ENCODE measurements at regions not wholly inside any gene's neighbourhood (a gene's known extent, or its start where the extent isn't known, plus 50 kb on each side); places are given as distances from the start of the nearest gene placed in this dataset.

DNA sequence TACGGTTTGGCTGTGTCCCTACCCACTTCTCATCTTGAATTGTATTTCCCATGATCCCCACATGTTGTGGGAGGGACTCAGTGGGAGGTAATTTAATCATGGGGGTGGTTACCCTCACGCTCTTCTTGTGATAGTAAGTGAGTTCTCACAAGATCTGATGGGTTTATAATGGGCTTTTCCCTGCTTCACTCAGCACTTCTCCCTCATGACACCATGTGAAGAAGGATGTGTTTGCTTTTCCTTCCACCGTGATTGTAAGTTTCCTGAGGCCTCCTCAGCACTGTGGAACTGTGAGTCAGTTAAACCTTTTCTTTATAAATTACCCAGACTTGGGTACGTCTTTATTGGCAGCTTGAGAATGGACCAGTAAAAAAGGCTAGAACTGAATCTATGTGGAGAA is 750.0 kb upstream of the ID2 start:
- Histone ChIP-seq H3K4me1 (ENCODE audit: control insufficient read depth, insufficient read depth, low read length, poor library complexity, severe bottlenecking) (no peaks in the 10 kb centered on the region), H3K27ac (ENCODE audit: insufficient read depth, low read length, poor library complexity, severe bottlenecking) (no peak overlapping the region), H3K9me3 (ENCODE audit: control insufficient read depth, low read length) (no peaks in the 10 kb centered on the region), H3K4me3 (ENCODE audit: insufficient read depth, low read depth, low read length, poor library complexity, severe bottlenecking) (no peak overlapping the region), H3K36me3 (ENCODE audit: control insufficient read depth, insufficient read depth, low read length) (no peaks in the 10 kb centered on the region), H3K27me3 (replicated peaks; ENCODE audit: control insufficient read depth, insufficient read depth, low read length, poor library complexity, severe bottlenecking) (no peaks in the 10 kb centered on the region)
- no peak for DNase-seq

DNA sequence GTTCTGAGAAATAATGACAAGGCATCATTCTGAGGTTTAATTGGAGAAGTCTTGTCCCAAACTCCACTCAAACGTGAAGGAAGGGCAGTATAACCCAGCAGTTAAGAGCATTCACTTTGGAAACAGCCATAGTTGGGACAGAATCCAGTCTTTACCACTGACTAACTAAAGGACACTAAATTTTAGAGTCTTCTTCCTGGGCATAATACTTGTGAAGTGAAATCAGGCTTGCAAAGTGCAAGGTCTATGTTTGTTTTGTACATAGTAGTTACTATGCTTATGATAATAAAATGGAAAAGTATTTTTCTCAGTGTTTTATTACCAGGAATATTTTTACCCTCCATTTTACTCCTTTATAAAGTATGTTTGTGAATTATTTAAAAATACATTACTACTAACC is 748.2 kb upstream of the ID2 start:
- no peak for DNase-seq
- H3K4me1 ChIP-seq (ENCODE audit: control insufficient read depth, insufficient read depth, low read length, poor library complexity, severe bottlenecking) = no peaks in the 10 kb centered on the region

DNA sequence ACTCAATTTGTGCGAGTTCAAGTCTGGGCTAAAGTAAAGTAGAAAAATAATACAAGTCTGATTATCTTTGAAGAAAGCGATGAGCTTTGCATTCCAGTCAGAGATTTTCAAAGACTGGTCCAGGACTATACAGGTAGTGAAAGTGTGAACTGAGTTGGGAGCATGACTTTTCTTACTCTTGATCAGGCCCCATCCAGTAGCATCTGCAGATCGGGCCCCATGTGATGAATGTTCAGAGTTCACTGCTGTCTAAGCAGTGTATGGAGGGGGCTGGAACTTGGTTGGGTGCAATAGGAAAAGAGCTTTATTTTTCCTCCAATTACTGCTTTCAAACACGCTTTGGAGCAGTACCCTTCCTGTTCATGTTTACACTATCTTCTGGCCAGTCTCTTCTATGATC is 747.4 kb upstream of the ID2 start:
- H3K27me3 ChIP-seq (replicated peaks; ENCODE audit: control insufficient read depth, insufficient read depth, low read length, poor library complexity, severe bottlenecking) = no peaks in the 10 kb centered on the region
- no peaks in the 10 kb centered on the region for H3K9me3 ChIP-seq (ENCODE audit: control insufficient read depth, low read length)
- H3K4me1 ChIP-seq (ENCODE audit: control insufficient read depth, insufficient read depth, low read length, poor library complexity, severe bottlenecking) = no peaks in the 10 kb centered on the region
- H3K36me3 ChIP-seq (ENCODE audit: control insufficient read depth, insufficient read depth, low read length) = no peaks in the 10 kb centered on the region
- H3K27ac ChIP-seq (ENCODE audit: insufficient read depth, low read length, poor library complexity, severe bottlenecking) = no peak overlapping the region
- no peak overlapping the region for H3K4me3 ChIP-seq (ENCODE audit: insufficient read depth, low read depth, low read length, poor library complexity, severe bottlenecking)
- DNase-seq = no peak

More for the DNA sequence above, 748.2 kb upstream of the ID2 start:
- H3K27me3 ChIP-seq (replicated peaks; ENCODE audit: control insufficient read depth, insufficient read depth, low read length, poor library complexity, severe bottlenecking) = no peaks in the 10 kb centered on the region
- H3K36me3 ChIP-seq (ENCODE audit: control insufficient read depth, insufficient read depth, low read length) = no peaks in the 10 kb centered on the region
- no peak overlapping the region for H3K4me3 ChIP-seq (ENCODE audit: insufficient read depth, low read depth, low read length, poor library complexity, severe bottlenecking)
- H3K27ac ChIP-seq (ENCODE audit: insufficient read depth, low read length, poor library complexity, severe bottlenecking) = no peak overlapping the region
- no peaks in the 10 kb centered on the region for H3K9me3 ChIP-seq (ENCODE audit: control insufficient read depth, low read length)

DNA sequence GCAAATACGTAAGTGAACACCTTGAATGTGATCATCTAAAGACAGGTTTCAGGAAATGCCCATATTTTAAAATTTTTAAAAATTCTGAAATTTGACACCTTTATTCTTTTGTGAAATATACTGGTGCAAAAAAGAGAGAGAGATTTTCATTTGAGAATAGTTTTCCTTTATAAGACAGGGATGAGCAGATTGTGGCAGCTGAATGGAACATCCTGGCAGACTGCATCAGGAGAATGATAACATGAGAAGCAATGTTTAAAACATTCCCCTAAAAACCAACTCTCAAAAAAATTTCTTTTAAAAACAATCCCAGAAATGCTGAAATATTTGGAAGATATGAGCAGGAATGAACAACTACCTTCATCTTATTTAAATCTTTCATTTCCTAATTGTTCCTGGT is 744.8 kb upstream of the ID2 start:
- Histone ChIP-seq H3K4me1 (ENCODE audit: control insufficient read depth, insufficient read depth, low read length, poor library complexity, severe bottlenecking) (no peaks in the 10 kb centered on the region), H3K4me3 (ENCODE audit: insufficient read depth, low read depth, low read length, poor library complexity, severe bottlenecking) (no peak overlapping the region), H3K9me3 (ENCODE audit: control insufficient read depth, low read length) (no peaks in the 10 kb centered on the region), H3K27me3 (replicated peaks; ENCODE audit: control insufficient read depth, insufficient read depth, low read length, poor library complexity, severe bottlenecking) (no peaks in the 10 kb centered on the region), H3K36me3 (ENCODE audit: control insufficient read depth, insufficient read depth, low read length) (no peaks in the 10 kb centered on the region), H3K27ac (ENCODE audit: insufficient read depth, low read length, poor library complexity, severe bottlenecking) (no peak overlapping the region)
- DNase-seq = no peak

DNA sequence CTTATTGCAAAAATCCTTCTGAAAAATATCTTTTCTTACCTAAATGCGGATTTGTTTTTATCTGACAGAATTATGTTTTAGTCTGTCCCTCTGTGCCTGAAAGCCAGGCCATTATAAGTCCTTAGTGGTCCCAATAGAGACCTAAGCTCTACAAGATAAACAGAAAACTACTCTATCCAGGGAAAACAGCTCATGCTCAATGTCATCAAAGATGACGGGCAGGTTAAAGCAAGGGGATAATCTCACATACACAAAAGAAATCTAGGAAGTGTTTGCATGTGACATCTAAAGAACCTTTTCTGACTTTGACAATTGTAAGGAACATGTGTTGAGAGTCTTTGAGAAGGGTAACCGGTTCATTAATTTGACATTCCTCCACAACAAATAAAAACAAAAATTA is 741.1 kb upstream of the ID2 start:
- no peaks in the 10 kb centered on the region for H3K27me3 ChIP-seq (replicated peaks; ENCODE audit: control insufficient read depth, insufficient read depth, low read length, poor library complexity, severe bottlenecking)
- H3K4me1 ChIP-seq (ENCODE audit: control insufficient read depth, insufficient read depth, low read length, poor library complexity, severe bottlenecking) = no peaks in the 10 kb centered on the region
- H3K27ac ChIP-seq (ENCODE audit: insufficient read depth, low read length, poor library complexity, severe bottlenecking) = no peak overlapping the region
- no peaks in the 10 kb centered on the region for H3K9me3 ChIP-seq (ENCODE audit: control insufficient read depth, low read length)
- no peak for DNase-seq
- H3K4me3 ChIP-seq (ENCODE audit: insufficient read depth, low read depth, low read length, poor library complexity, severe bottlenecking) = no peak overlapping the region
- H3K36me3 ChIP-seq (ENCODE audit: control insufficient read depth, insufficient read depth, low read length) = no peaks in the 10 kb centered on the region

DNA sequence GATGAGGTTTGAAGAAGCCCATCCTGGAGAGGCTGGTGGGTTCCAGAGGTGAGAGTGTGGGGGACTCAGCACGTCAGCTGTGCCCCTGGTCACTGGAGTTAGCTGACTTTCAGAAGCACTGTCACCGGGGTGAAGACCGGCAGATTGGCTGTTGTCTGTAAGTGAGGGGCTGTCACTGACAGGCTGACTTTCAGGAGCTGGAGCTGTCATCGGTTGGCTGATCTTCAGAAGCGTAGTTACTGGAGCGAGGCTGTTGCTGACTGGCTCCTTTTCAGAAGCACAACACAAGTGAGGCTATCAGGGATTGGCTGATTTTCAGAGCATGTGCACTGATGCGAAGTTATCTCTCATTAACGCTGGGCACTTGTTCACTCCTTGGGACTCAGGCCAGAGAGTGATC is 738.4 kb upstream of the ID2 start:
- Histone ChIP-seq H3K9me3 (ENCODE audit: control insufficient read depth, low read length) (no peaks in the 10 kb centered on the region), H3K4me3 (ENCODE audit: insufficient read depth, low read depth, low read length, poor library complexity, severe bottlenecking) (no peak overlapping the region), H3K27ac (ENCODE audit: insufficient read depth, low read length, poor library complexity, severe bottlenecking) (no peak overlapping the region), H3K4me1 (ENCODE audit: control insufficient read depth, insufficient read depth, low read length, poor library complexity, severe bottlenecking) (no peaks in the 10 kb centered on the region), H3K27me3 (replicated peaks; ENCODE audit: control insufficient read depth, insufficient read depth, low read length, poor library complexity, severe bottlenecking) (no peaks in the 10 kb centered on the region), H3K36me3 (ENCODE audit: control insufficient read depth, insufficient read depth, low read length) (no peaks in the 10 kb centered on the region)
- no peak for DNase-seq

DNA sequence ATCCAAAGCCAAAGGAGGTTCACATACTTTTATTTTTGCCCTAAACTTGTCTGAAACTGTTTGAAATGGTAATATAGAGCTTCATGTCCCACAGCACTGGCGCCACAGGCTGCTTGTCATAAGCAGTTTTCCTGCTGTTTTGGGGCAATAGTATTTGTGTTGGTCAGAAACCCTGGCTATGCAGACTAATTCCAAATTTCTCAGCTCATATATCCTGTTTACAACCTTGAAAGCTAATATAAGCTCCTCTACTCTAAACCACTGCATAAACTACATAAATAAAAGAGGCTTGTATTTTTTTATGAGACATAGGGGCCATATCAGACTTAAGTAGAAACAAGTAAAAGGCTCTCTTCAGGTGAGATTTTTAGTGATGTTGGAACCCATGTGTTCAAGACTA is 736.8 kb upstream of the ID2 start:
- DNase-seq = no peak
- Histone ChIP-seq H3K4me3 (ENCODE audit: insufficient read depth, low read depth, low read length, poor library complexity, severe bottlenecking) (no peak overlapping the region), H3K9me3 (ENCODE audit: control insufficient read depth, low read length) (no peaks in the 10 kb centered on the region), H3K4me1 (ENCODE audit: control insufficient read depth, insufficient read depth, low read length, poor library complexity, severe bottlenecking) (no peaks in the 10 kb centered on the region), H3K36me3 (ENCODE audit: control insufficient read depth, insufficient read depth, low read length) (no peaks in the 10 kb centered on the region), H3K27ac (ENCODE audit: insufficient read depth, low read length, poor library complexity, severe bottlenecking) (no peak overlapping the region), H3K27me3 (replicated peaks; ENCODE audit: control insufficient read depth, insufficient read depth, low read length, poor library complexity, severe bottlenecking) (no peaks in the 10 kb centered on the region)

DNA sequence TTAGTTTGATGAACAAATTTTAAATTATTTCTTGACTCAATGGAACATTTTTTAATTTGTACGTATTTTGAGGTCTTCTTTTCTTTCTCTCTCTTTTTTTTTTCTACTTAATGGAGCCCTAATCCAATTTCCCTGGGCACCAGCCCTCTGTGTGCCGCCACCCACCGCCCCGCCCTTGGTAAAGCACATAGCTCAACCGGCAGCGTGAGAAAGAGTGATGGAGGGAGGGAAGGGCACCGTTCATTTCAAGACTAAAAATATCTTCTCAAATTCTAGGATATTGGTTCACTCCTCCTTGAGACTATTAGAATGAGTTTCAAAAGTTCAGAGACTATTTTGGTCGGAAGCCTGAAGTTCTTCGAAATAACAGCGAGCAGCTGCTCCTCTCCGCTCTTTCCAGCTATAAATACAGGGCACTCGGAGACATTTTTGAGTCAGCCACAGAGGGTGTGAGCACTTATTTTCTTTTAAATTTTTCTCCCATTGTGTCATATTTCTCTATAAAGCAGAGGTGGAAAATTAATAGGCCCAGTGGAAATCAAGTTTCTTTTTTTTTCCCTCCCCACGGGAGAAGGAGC is 731.7 kb upstream of the ID2 start:
- no peak for DNase-seq
- Histone ChIP-seq H3K36me3 (ENCODE audit: control insufficient read depth, insufficient read depth, low read length) (no peaks in the 10 kb centered on the region), H3K9me3 (ENCODE audit: control insufficient read depth, low read length) (no peaks in the 10 kb centered on the region), H3K4me3 (ENCODE audit: insufficient read depth, low read depth, low read length, poor library complexity, severe bottlenecking) (no peak overlapping the region), H3K27me3 (replicated peaks; ENCODE audit: control insufficient read depth, insufficient read depth, low read length, poor library complexity, severe bottlenecking) (no peaks in the 10 kb centered on the region), H3K27ac (ENCODE audit: insufficient read depth, low read length, poor library complexity, severe bottlenecking) (no peak overlapping the region), H3K4me1 (ENCODE audit: control insufficient read depth, insufficient read depth, low read length, poor library complexity, severe bottlenecking) (no peaks in the 10 kb centered on the region)

DNA sequence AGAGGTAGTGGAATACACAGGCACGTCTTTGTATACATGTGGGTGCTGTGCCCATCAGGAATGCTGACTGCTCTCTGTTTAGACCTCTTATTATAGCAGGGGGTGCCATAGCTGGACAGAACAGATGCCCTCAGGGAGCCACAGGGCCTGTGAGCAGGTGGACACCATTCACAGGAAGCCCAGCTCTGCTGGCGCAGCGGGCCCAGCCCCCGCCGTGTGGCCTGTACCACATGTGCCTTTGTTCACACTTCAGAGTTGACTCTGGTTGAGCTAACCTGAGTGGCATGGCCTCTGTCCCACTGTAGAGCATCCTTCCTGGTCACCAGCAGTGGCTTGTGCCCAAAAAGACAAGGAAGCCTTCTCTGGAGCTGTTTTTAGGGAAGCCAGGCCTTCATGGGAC is 730.9 kb upstream of the ID2 start:
- Histone ChIP-seq H3K27me3 (replicated peaks; ENCODE audit: control insufficient read depth, insufficient read depth, low read length, poor library complexity, severe bottlenecking) (no peaks in the 10 kb centered on the region), H3K4me1 (ENCODE audit: control insufficient read depth, insufficient read depth, low read length, poor library complexity, severe bottlenecking) (no peaks in the 10 kb centered on the region), H3K36me3 (ENCODE audit: control insufficient read depth, insufficient read depth, low read length) (no peaks in the 10 kb centered on the region), H3K4me3 (ENCODE audit: insufficient read depth, low read depth, low read length, poor library complexity, severe bottlenecking) (no peak overlapping the region), H3K9me3 (ENCODE audit: control insufficient read depth, low read length) (no peaks in the 10 kb centered on the region), H3K27ac (ENCODE audit: insufficient read depth, low read length, poor library complexity, severe bottlenecking) (no peak overlapping the region)
- DNase-seq = no peak

DNA sequence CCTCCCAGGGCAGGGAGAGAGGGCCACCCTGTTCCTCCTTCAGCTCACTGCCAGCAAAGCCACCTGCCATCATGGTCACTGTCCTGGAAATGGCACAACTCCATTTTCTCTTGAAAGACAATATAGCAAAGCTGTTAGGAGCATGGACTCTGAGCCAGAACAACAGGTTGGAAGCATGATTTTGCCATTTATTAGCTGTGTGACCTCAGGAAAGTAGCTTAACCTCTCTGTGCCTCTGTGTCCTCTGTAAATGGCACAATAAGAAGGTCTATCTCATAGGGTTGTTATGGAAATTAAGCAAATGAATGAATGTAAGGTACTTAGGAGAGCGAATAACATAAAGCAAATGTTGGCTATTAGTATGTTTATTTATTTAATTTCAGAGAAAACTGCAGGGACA is 730.4 kb upstream of the ID2 start:
- Histone ChIP-seq H3K27me3 (replicated peaks; ENCODE audit: control insufficient read depth, insufficient read depth, low read length, poor library complexity, severe bottlenecking) (no peaks in the 10 kb centered on the region), H3K4me1 (ENCODE audit: control insufficient read depth, insufficient read depth, low read length, poor library complexity, severe bottlenecking) (no peaks in the 10 kb centered on the region), H3K36me3 (ENCODE audit: control insufficient read depth, insufficient read depth, low read length) (no peaks in the 10 kb centered on the region), H3K9me3 (ENCODE audit: control insufficient read depth, low read length) (no peaks in the 10 kb centered on the region), H3K4me3 (ENCODE audit: insufficient read depth, low read depth, low read length, poor library complexity, severe bottlenecking) (no peak overlapping the region), H3K27ac (ENCODE audit: insufficient read depth, low read length, poor library complexity, severe bottlenecking) (no peak overlapping the region)
- DNase-seq = no peak

Data from effector memory CD4-positive, alpha-beta T cell (primary cell).